Naive thymus-derived CD4-positive, alpha-beta T cell (primary cell): ENCODE measurements at regions not wholly inside any gene's neighbourhood (a gene's known extent, or its start where the extent isn't known, plus 50 kb on each side); places are given as distances from the start of the nearest gene placed in this dataset.

Source experiments
- ATAC-seq: fragments of 150-1000 bp; cut with Tn5 transposase; 2 replicates; pipeline ENCODE4 v1.10.0; 2021; ENCODE audit warnings: mild to moderate bottlenecking, moderate library complexity
- CTCF ChIA-PET: fragments of 350-600 bp; sonication (Branson Sonifier 250); formaldehyde crosslinking; loops from one replicate; lab custom pipeline; 2021; ENCODE audit warnings: antibody characterized with exemption; lab: Charles Lee
- POLR2A ChIA-PET: fragments of 350-600 bp; sonication (Branson Sonifier 250); formaldehyde crosslinking; loops from one replicate; lab custom pipeline; 2021; ENCODE audit warnings: antibody characterized with exemption, inconsistent platforms; lab: Charles Lee
- DNase-seq, 9 donors: peaks; one replicate each; pipeline versions ENCODE4 v3.0.0 to v3.0.0-alpha.2; 2020 to 2022; ENCODE audit warnings: mixed read lengths in 1 of 9
- H3K27ac ChIP-seq: one replicate; pipeline ENCODE4 v1.7.0; 2013; ENCODE audit warnings: mild to moderate bottlenecking, low read depth, low read length, moderate library complexity
- H3K27me3 ChIP-seq, 2 donors: one replicate each; pipeline ENCODE4 v1.7.0; 2013; ENCODE audit warnings: low read length in 2 of 2, mild to moderate bottlenecking in 2 of 2, moderate library complexity in 2 of 2; ENCODE audit not compliant: control insufficient read depth in 2 of 2, insufficient read depth in 2 of 2
- H3K36me3 ChIP-seq, 3 experiments: 1 replicate in 2 of 3; 2 replicates in 1 of 3; pipeline ENCODE4 v1.7.0; 2013; ENCODE audit warnings: low read length in 3 of 3, mild to moderate bottlenecking in 3 of 3, moderate library complexity in 1 of 3; ENCODE audit not compliant: insufficient read depth in 3 of 3, control insufficient read depth in 2 of 3
- H3K4me1 ChIP-seq, 2 donors: one replicate each; pipeline ENCODE4 v1.7.0; 2013; ENCODE audit warnings: low read length in 2 of 2, mild to moderate bottlenecking in 2 of 2, moderate library complexity in 1 of 2; ENCODE audit not compliant: control insufficient read depth in 2 of 2, insufficient read depth in 2 of 2
- H3K4me3 ChIP-seq: 2 replicates; pipeline ENCODE4 v1.7.0; 2013; ENCODE audit warnings: mild to moderate bottlenecking, low read length
- H3K9me3 ChIP-seq, 3 experiments: 1 replicate in 2 of 3; 2 replicates in 1 of 3; pipeline ENCODE4 v1.7.0; 2013; ENCODE audit warnings: low read length in 3 of 3; ENCODE audit not compliant: control insufficient read depth in 2 of 3
- H3K27ac Mint-ChIP-seq, 9 donors: one replicate each; pipeline ENCODE4 v1.8.0; 2020 to 2022; ENCODE audit warnings: mixed read lengths in 9 of 9, mild to moderate bottlenecking in 8 of 9, moderate library complexity in 5 of 9, inconsistent platforms in 2 of 9
- H3K27me3 Mint-ChIP-seq, 5 donors: one replicate each; pipeline ENCODE4 v1.8.0; 2021 to 2022; ENCODE audit warnings: mixed read lengths in 5 of 5, mild to moderate bottlenecking in 1 of 5
- H3K36me3 Mint-ChIP-seq, 5 donors: one replicate each; pipeline ENCODE4 v1.8.0; 2020 to 2022; ENCODE audit warnings: mixed read lengths in 5 of 5, mild to moderate bottlenecking in 3 of 5, inconsistent platforms in 1 of 5
- H3K4me1 Mint-ChIP-seq, 7 donors: one replicate each; pipeline ENCODE4 v1.8.0; 2020 to 2022; ENCODE audit warnings: mixed read lengths in 7 of 7, mild to moderate bottlenecking in 3 of 7, inconsistent platforms in 1 of 7
- H3K4me3 Mint-ChIP-seq, 10 donors: one replicate each; pipeline ENCODE4 v1.8.0; 2020 to 2022; ENCODE audit warnings: mild to moderate bottlenecking in 10 of 10, mixed read lengths in 10 of 10, moderate library complexity in 6 of 10, inconsistent platforms in 2 of 10
- H3K9me3 Mint-ChIP-seq, 11 donors: one replicate each; pipeline ENCODE4 v1.8.0; 2020 to 2022; ENCODE audit warnings: mixed read lengths in 11 of 11, mild to moderate bottlenecking in 4 of 11, inconsistent platforms in 1 of 11, moderate library complexity in 1 of 11
- intact Hi-C, 2 donors: fragments of 100-400 bp; cut with micrococcal nuclease; formaldehyde crosslinking; loops; one replicate each; pipeline ENCODE4 v1.15.1; 2023

DNA sequence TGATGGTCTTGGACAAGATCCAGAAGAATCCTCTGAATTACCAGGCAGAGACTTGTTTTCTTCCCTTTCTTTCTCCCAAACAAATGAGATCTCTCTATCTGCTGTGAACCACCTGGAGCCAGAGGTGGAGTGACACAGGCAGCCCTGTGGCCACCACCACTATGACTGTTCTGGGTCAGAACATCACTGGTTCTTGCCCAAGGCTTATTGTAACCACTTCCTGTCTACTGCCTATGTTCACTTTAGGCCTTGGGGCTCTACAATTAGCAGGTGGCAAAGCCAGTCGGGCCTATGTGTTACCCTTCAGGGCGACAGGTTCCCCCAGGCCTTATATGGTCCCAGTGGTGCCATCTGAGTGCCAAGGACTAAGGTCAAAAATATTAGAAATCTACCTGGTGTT lies 161.2 kb downstream of the GLUD2 start:
- Histone ChIP-seq H3K27ac (no peak overlapping the region), H3K4me1 (no peaks in the 10 kb centered on the region), H3K4me3 (no peak overlapping the region), H3K36me3 (no peaks in the 10 kb centered on the region), H3K9me3 (no peaks in the 10 kb centered on the region), H3K27me3 (no peaks in the 10 kb centered on the region)
- Mint-ChIP-seq H3K36me3 (no peaks in the 10 kb centered on the region), H3K9me3 (no peaks in the 10 kb centered on the region), H3K4me3 (no peak overlapping the region), H3K27ac (no peak overlapping the region), H3K27me3 (no peaks in the 10 kb centered on the region), H3K4me1 (no peaks in the 10 kb centered on the region)
- ATAC-seq (no peak), DNase-seq (no peak)
- CTCF ChIA-PET: no interaction called here
- intact Hi-C loops: no loop called here
- POLR2A ChIA-PET: no interaction called here

DNA sequence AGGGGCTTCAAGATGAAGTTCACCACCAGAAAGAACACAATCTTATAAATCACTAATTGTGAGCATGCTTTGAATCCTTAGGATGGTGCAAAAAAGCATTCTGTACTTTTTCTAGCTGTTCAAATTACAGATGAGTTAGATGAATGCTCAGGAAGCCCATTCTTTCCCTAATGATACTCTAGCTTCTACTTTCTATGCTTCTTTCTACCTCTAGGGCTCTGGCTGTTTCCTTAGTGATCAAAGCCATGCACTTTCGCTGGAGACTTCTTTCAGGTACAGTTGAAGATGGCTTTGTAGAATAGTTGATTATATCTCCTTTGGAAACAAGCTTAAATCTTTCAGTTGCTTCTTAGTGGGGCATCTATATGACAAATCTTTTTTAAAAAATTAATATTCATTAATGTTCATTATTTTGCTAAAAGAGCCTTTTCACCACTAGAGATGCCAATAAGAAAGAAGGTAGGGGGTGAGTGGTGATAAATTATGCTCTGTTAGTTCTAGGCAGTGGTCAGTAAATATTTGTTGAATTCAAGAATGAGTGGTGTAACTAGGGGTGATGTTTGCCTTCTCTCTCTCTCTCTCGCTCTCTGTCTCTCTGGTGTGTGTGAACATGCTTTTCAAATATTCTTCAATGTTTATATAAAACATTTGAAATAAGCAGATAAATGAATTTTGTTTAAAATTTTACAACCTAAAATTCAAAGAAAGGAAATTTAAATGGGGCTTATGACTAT lies 169.4 kb downstream of the GLUD2 start:
- no peak for ATAC-seq
- H3K27ac Mint-ChIP-seq: no peak overlapping the region
- H3K36me3 ChIP-seq: no peaks in the 10 kb centered on the region
- no peaks in the 10 kb centered on the region for H3K36me3 Mint-ChIP-seq
- no peak overlapping the region for H3K4me3 Mint-ChIP-seq
- H3K4me3 ChIP-seq: no peak overlapping the region
- no peaks in the 10 kb centered on the region for H3K27me3 Mint-ChIP-seq
- no peaks in the 10 kb centered on the region for H3K9me3 ChIP-seq
- POLR2A ChIA-PET: no interaction called here
- no peaks in the 10 kb centered on the region for H3K4me1 Mint-ChIP-seq
- no peak overlapping the region for H3K27ac ChIP-seq
- no peaks in the 10 kb centered on the region for H3K9me3 Mint-ChIP-seq
- no peaks in the 10 kb centered on the region for H3K4me1 ChIP-seq
- DNase-seq: no peak
- CTCF ChIA-PET: no interaction called here
- intact Hi-C loops: no loop called here
- H3K27me3 ChIP-seq: no peaks in the 10 kb centered on the region

DNA sequence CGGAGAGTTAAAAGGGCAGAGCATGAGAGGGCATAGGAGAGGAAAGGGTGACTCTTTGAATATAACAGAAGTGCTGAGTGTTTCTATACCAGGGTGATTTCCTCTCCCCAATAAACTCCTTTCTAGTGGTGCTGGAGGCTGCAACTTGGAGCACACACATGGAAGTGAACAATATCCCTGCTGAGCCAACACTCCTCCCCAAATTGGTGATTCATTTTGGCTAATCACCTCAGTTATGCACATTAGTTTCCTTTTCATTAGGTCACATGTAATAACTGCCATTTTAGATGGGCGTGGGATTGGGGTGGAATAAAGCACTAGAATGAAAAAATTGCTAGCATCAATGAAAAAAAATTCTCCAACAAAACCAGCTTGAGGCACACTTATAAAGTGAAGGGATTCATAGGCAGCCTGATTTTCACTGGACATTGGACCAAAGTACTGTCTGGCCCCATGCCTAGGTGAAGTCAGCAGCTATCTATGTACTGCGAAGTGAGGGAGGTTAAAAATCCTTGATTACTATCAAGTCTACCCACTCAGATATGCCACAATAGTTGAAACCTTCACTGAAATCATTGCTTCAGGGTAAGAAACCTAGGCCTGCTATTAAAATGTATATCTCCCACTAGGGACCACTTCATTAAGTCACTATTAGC lies 174.0 kb downstream of the GLUD2 start:
- Histone ChIP-seq H3K36me3 (no peaks in the 10 kb centered on the region), H3K4me3 (no peak overlapping the region), H3K27me3 (no peaks in the 10 kb centered on the region), H3K27ac (no peak overlapping the region), H3K9me3 (no peaks in the 10 kb centered on the region), H3K4me1 (no peaks in the 10 kb centered on the region)
- Mint-ChIP-seq H3K36me3 (no peaks in the 10 kb centered on the region), H3K4me1 (no peaks in the 10 kb centered on the region), H3K9me3 (peaks cover 0 to 4% (median 0%) of the 10 kb centered on the region in 11 donors), H3K27ac (no peak overlapping the region), H3K27me3 (no peaks in the 10 kb centered on the region), H3K4me3 (no peak overlapping the region)
- ATAC-seq: no peak
- intact Hi-C loops: no loop called here
- DNase-seq: no peak
- ChIA-PET POLR2A (no interaction called here), CTCF (no interaction called here)

- Mint-ChIP-seq H3K36me3 (no peaks in the 10 kb centered on the region), H3K9me3 (peaks cover 0 to 4% (median 0%) of the 10 kb centered on the region in 11 donors), H3K4me1 (no peaks in the 10 kb centered on the region), H3K4me3 (no peak overlapping the region), H3K27me3 (no peaks in the 10 kb centered on the region), H3K27ac (no peak overlapping the region)
- H3K4me3 ChIP-seq: no peak overlapping the region
- intact Hi-C loops: no loop called here
- POLR2A ChIA-PET: no interaction called here
- DNase-seq (no peak), ATAC-seq (no peak)
- H3K36me3 ChIP-seq: no peaks in the 10 kb centered on the region
- no peaks in the 10 kb centered on the region for H3K9me3 ChIP-seq
- no peaks in the 10 kb centered on the region for H3K4me1 ChIP-seq
- no peak overlapping the region for H3K27ac ChIP-seq
- no peaks in the 10 kb centered on the region for H3K27me3 ChIP-seq
- CTCF ChIA-PET: no interaction called here
Observed at GRCh38 chrX:121227888-121228287, 180.5 kb downstream of the GLUD2 start.

DNA sequence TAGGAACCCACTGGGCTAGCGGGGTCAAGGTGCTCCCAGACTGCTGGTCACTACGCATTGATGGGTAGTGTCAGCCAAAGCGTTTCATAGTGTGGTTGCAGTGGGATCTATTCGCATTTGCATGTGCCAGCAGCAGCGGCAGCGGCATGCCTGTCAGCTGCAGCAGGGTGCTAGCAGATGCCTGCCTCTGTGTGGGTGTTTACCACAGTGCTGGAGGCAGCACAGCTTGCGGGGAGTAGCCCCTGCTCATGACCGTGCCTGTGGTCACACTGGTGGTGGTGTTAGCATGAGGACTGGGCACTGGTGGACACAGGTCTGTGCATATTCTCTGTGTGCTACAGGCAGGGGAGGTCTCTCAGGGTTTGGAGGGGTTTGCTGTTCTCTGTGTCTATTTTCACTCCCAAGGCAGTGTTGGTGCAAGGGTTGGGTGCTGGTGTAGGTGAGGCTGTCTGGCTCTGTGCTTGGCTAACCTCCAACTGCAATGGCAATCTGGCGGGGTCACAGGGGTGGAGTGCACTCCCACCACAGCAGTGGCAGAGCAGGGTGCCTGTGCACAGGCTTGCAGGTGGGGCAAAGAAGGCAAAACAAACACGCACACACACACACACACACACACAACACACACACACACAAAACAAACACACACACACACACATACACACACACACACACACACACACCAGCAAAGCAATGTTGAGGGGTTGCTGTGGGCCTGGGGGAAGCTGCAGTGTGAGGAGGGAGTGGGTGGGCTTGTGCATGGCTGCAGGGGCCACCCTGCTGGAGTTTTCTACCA lies 184.4 kb downstream of the GLUD2 start:
- no peak overlapping the region for H3K4me3 ChIP-seq
- intact Hi-C loops: no loop called here
- ATAC-seq (no peak), DNase-seq (peak in 1 of 9 donors; percentile 7)
- no peaks in the 10 kb centered on the region for H3K4me1 ChIP-seq
- no peak overlapping the region for H3K27ac ChIP-seq
- ChIA-PET POLR2A (no interaction called here), CTCF (no interaction called here)
- Mint-ChIP-seq H3K27me3 (peaks cover 0 to 4% (median 0%) of the 10 kb centered on the region in 5 donors), H3K36me3 (no peaks in the 10 kb centered on the region), H3K9me3 (peaks cover 0 to 7% (median 0%) of the 10 kb centered on the region in 11 donors), H3K27ac (no peak overlapping the region), H3K4me1 (no peaks in the 10 kb centered on the region), H3K4me3 (no peak overlapping the region)
- H3K36me3 ChIP-seq: no peaks in the 10 kb centered on the region
- no peaks in the 10 kb centered on the region for H3K9me3 ChIP-seq
- no peaks in the 10 kb centered on the region for H3K27me3 ChIP-seq

DNA sequence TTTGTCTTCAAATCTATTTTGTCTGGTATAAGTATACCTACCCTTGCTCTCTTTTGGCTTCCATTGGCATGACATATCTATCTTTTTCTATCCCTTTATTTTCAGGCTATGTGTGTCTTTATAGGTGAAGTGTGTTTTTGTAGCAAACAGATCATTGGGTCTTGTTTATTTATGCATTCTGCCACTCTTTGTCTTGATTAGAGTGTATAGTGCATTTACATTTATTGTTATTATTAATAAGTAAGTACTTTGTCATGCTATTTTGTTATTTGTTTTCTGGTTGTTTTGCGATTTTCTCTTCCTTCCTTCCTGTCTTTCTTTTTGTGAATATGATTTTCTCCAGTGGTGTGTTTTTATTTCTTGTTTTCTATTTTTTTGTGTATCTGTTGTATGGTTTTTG lies 188.6 kb downstream of the GLUD2 start:
- no peaks in the 10 kb centered on the region for H3K36me3 Mint-ChIP-seq
- ChIA-PET CTCF (no interaction called here), POLR2A (no interaction called here)
- H3K27me3 ChIP-seq: no peaks in the 10 kb centered on the region
- ATAC-seq (no peak), DNase-seq (no peak)
- intact Hi-C loops: no loop called here
- no peaks in the 10 kb centered on the region for H3K4me1 ChIP-seq
- peaks cover 0 to 7% (median 0%) of the 10 kb centered on the region in 11 donors for H3K9me3 Mint-ChIP-seq
- H3K9me3 ChIP-seq: no peaks in the 10 kb centered on the region
- no peak overlapping the region for H3K4me3 Mint-ChIP-seq
- H3K27ac ChIP-seq: no peak overlapping the region
- no peaks in the 10 kb centered on the region for H3K4me1 Mint-ChIP-seq
- H3K27me3 Mint-ChIP-seq: peaks cover 0 to 4% (median 0%) of the 10 kb centered on the region in 5 donors
- H3K27ac Mint-ChIP-seq: no peak overlapping the region
- H3K36me3 ChIP-seq: no peaks in the 10 kb centered on the region
- no peak overlapping the region for H3K4me3 ChIP-seq
